Tibial artery (tissue), 4 donors: ENCODE measurements at regions not wholly inside any gene's neighbourhood (a gene's known extent, or its start where the extent isn't known, plus 50 kb on each side); places are given as distances from the start of the nearest gene placed in this dataset.

Source experiments
- DNase-seq, 2 donors: peaks; one replicate each; pipeline ENCODE4 v3.0.0-alpha.2; 2019
- H3K27ac ChIP-seq, 2 donors: fragments of 200-600 bp; sonication (generic) in 1 of 2; 1 replicate in 1 of 2; 2 replicates in 1 of 2; pipeline ENCODE4 v1.5.1; 2018 to 2019; ENCODE audit warnings: mild to moderate bottlenecking in 1 of 2
- H3K27me3 ChIP-seq, 2 donors: fragments of 200-600 bp; sonication (generic) in 1 of 2; one replicate each; pipeline versions ENCODE4 v1.5.1 to v1.6.0; 2016 to 2019
- H3K36me3 ChIP-seq, 3 donors: fragments of 200-600 bp; sonication (generic) in 2 of 3; one replicate each; pipeline ENCODE4 v1.5.1; 2016 to 2019; ENCODE audit warnings: mild to moderate bottlenecking in 2 of 3
- H3K4me1 ChIP-seq, 4 donors: fragments of 200-600 bp; sonication (generic) in 2 of 4; 1 replicate in 3 of 4; 2 replicates in 1 of 4; pipeline ENCODE4 v1.5.1; 2016 to 2019
- H3K4me3 ChIP-seq, 2 donors: fragments of 200-600 bp; sonication (generic) in 1 of 2; 1 replicate in 1 of 2; 2 replicates in 1 of 2; pipeline ENCODE4 v1.5.1; 2018 to 2019; ENCODE audit warnings: mild to moderate bottlenecking in 2 of 2
- H3K9me3 ChIP-seq, 3 donors: fragments of 200-600 bp; sonication (generic) in 1 of 3; one replicate each; pipeline ENCODE4 v1.5.1; 2016 to 2019
- intact Hi-C: fragments of 100-400 bp; cut with DNase I; formaldehyde crosslinking; loops from one replicate; pipeline ENCODE4 v1.15.0; 2023; ENCODE audit warnings: low total_unique reads
- TF ChIP-seq, protein P1 (sequence below), 2 experiments: fragments of 200-600 bp in 1 of 2; fragments of 450-650 bp in 1 of 2; IDR thresholded peaks; one replicate each; pipeline ENCODE4 v1.5.1; 2017 to 2019; ENCODE audit warnings: antibody characterized with exemption in 2 of 2, mild to moderate bottlenecking in 1 of 2, moderate library complexity in 1 of 2

DNA sequence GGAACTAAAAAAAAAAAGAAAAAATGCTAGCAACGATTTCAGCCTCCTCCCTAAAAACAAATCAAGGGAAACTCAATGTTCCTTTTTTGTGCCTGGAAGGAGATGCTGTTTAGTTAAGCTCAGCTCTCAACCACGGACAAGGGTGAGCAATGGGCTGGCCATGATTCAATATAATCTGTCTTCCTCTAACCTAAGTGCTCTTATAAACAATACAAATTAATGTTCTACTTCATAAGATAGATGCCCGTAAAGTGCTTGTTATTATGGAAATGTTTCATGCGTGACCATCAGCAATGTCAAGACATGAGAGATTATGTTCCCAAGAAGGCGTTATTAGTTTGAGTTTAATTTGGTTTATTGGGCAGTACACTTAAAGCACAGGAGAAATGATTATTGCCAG is 320.3 kb downstream of the SFMBT2 start:
- intact Hi-C loops: no loop called here
- Histone ChIP-seq H3K27ac (no peak overlapping the region), H3K9me3 (no peaks in the 10 kb centered on the region), H3K4me1 (no peaks in the 10 kb centered on the region), H3K4me3 (no peak overlapping the region), H3K36me3 (no peaks in the 10 kb centered on the region), H3K27me3 (no peaks in the 10 kb centered on the region)
- TF ChIP-seq, protein P1, sequence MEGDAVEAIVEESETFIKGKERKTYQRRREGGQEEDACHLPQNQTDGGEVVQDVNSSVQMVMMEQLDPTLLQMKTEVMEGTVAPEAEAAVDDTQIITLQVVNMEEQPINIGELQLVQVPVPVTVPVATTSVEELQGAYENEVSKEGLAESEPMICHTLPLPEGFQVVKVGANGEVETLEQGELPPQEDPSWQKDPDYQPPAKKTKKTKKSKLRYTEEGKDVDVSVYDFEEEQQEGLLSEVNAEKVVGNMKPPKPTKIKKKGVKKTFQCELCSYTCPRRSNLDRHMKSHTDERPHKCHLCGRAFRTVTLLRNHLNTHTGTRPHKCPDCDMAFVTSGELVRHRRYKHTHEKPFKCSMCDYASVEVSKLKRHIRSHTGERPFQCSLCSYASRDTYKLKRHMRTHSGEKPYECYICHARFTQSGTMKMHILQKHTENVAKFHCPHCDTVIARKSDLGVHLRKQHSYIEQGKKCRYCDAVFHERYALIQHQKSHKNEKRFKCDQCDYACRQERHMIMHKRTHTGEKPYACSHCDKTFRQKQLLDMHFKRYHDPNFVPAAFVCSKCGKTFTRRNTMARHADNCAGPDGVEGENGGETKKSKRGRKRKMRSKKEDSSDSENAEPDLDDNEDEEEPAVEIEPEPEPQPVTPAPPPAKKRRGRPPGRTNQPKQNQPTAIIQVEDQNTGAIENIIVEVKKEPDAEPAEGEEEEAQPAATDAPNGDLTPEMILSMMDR (IDR thresholded peaks at IDR 0.05): no peak
- no peak for DNase-seq

DNA sequence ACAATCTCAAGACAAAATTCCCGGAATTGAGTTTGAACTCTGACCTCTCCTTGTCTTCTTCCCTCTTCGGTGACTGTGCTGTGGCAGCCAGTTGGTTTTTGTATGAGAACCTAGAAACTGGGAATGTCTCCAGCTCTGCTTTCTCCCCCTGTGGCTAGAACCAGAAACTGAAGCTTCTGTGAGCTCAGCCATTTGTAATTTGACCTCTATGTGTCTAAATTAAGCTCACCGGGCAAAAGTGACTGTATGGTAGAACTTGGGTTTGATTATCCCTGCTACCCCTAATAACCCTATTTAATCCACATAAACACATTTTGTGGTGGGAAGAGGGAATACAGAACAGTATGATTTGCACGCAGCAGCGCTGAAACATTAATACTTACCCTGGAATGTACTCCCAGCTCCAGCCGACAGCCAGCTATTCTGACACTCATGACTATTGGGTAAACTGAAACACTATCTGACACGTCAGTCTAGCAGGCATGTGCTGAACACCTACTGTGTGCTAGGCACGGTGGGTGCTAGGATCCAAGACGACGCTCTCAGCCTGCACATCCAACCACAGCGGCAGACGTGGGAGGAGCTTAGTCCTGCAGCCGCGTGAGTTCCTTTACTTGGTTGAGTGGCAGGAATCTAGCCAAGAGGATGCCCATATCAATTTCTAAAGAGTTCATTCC is 324.8 kb downstream of the SFMBT2 start:
- intact Hi-C loops: no loop called here
- no peaks in the 10 kb centered on the region for H3K36me3 ChIP-seq
- no peak overlapping the region for H3K4me3 ChIP-seq
- H3K4me1 ChIP-seq: no peaks in the 10 kb centered on the region
- DNase-seq: no peak
- TF ChIP-seq, protein P1 (IDR thresholded peaks at IDR 0.05): no peak
- no peak overlapping the region for H3K27ac ChIP-seq
- H3K27me3 ChIP-seq: no peaks in the 10 kb centered on the region
- no peaks in the 10 kb centered on the region for H3K9me3 ChIP-seq

DNA sequence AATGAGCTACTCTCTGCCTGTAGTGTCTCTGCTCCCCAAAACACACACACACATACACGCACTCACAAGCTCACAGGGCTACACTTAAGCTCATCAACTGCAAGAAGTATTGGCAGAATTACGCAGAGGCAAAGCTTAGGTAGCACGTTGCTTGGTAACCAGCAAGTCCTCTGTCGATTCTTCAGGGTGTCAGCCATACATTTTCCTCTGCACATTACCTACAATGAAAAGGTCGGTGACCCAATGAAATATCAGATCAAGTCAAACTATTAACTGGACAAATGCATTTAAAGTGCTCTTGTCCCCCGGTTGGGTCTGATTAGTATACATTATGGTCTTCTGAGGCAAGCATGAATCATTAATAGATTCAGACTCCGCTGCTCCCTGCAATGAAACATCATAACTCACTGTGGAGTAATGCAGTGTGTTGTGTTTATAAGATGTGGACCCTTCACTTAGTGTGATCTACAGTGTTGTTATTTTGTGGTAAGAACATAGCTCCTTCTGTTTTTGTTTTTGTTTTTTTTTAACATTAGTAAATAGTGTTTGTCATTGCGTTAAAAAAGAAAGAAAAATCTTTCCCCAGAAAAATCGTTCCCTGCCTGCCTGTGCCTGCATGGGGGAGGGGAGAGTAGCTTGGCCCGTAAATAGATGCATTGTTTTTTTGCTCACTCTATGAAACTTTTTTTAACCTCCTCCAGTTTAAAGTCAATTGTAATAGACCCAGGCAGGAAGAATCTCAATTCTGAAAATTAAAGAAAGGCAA is 325.5 kb downstream of the SFMBT2 start:
- H3K4me1 ChIP-seq: no peaks in the 10 kb centered on the region
- DNase-seq: no peak

DNA sequence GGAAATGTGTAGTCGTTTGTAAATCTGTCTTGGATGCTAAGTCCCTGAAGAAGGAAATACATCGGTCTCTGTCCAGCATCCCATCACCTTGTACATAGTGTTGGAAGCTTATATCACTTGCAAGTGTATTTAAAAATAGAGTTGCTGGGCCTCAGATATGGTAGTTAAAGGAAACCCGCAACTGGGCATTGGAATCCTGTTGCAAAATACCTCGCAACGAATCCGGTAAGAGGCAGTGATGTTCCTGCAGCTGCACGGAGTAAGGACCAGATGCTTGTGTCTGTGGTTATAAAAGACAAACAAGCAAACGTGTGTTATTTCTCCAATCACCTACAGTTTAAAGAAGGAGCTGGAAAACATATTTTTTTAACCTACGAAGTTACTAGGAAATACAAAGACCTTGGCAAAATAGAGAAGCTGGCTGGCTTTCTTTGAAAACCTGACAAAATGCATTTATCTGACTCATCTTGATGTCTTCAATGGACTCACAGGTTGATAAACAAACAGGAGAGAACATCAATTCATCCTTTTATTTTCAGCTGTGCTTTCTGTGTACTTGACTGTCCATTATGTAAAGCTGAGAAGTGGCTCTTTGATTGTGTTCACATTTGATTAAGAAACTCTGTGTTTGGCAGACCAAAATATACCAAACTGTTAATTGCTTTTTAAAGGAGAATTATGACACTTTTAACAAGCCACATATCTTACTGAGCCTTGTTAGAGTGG is 326.4 kb downstream of the SFMBT2 start:
- intact Hi-C loops: no loop called here
- Histone ChIP-seq H3K9me3 (no peaks in the 10 kb centered on the region), H3K4me3 (no peak overlapping the region), H3K27me3 (no peaks in the 10 kb centered on the region), H3K27ac (no peak overlapping the region), H3K4me1 (no peaks in the 10 kb centered on the region), H3K36me3 (no peaks in the 10 kb centered on the region)
- TF ChIP-seq, protein P1 (IDR thresholded peaks at IDR 0.05): no peak
- no peak for DNase-seq

More for the DNA sequence above, 325.5 kb downstream of the SFMBT2 start:
- Histone ChIP-seq H3K27ac (no peak overlapping the region), H3K9me3 (no peaks in the 10 kb centered on the region), H3K27me3 (no peaks in the 10 kb centered on the region), H3K36me3 (no peaks in the 10 kb centered on the region), H3K4me3 (no peak overlapping the region)
- intact Hi-C loops: no loop called here
- TF ChIP-seq, protein P1 (IDR thresholded peaks at IDR 0.05): no peak

DNA sequence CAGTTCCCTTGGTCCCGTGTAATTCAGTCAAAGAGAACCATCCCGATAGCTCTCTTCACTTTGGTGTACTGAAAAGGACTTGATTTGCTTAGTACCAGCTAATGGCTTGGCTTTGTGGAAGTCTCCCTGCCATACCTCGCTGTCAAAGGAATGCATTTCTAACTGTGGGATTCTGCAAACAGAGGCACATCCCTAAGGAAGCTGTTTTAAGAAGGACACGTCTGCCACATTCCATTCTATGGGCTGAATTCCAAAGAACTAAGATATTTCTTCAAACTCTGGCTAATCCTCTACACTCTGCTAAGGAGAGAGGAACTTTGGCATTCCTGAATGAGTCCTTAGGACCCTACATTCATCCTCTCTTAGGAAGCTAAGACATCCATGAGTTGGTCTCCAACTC is 327.9 kb downstream of the SFMBT2 start:
- Histone ChIP-seq H3K4me3 (no peak overlapping the region), H3K36me3 (no peaks in the 10 kb centered on the region), H3K27me3 (no peaks in the 10 kb centered on the region), H3K9me3 (no peaks in the 10 kb centered on the region), H3K4me1 (no peaks in the 10 kb centered on the region), H3K27ac (no peak overlapping the region)
- TF ChIP-seq, protein P1 (IDR thresholded peaks at IDR 0.05): no peak
- no peak for DNase-seq
- intact Hi-C loops: no loop called here
